Astrocyte of the cerebellum (primary cell): ENCODE measurements at regions not wholly inside any gene's neighbourhood (a gene's known extent, or its start where the extent isn't known, plus 50 kb on each side); places are given as distances from the start of the nearest gene placed in this dataset.

Source experiments
- DNase-seq: peaks from one replicate; pipeline ENCODE4 v3.0.0-alpha.2; 2011; ENCODE audit warnings: low read depth
- H3K4me3 ChIP-seq: 2 replicates; pipeline ENCODE4 v1.5.1; 2011; ENCODE audit warnings: mild to moderate bottlenecking, low read depth, low read length, moderate library complexity
- CTCF ChIP-seq: IDR thresholded peaks from 2 replicates; pipeline ENCODE4 v1.5.1; 2012; ENCODE audit warnings: low read length, low read depth, moderate library complexity, mild to moderate bottlenecking; ENCODE audit errors: missing control alignments
- in situ Hi-C: cut with HindIII; loops from 2 replicates; pipeline ENCODE4 v1.10.0; 2017; ENCODE audit warnings: low sequenced_read_pairs

GRCh38 chr5:141800617-141801016 lies 77.6 kb downstream of the PCDH1 start:
- TF ChIP-seq CTCF = no peak

GRCh38 chr5:141799507-141800167 lies 78.6 kb downstream of the PCDH1 start:
- no peak for TF ChIP-seq CTCF
- in situ Hi-C loops = no loop called here
- no peak overlapping the region for H3K4me3 ChIP-seq
- no peak for DNase-seq

More at GRCh38 chr5:141800617-141801016, 77.6 kb downstream of the PCDH1 start:
- no peak overlapping the region for H3K4me3 ChIP-seq
- in situ Hi-C loops = no loop called here
- DNase-seq = no peak

GRCh38 chr5:141797425-141797824 lies 80.8 kb downstream of the PCDH1 start:
- TF ChIP-seq CTCF = no peak
- H3K4me3 ChIP-seq = no peak overlapping the region
- in situ Hi-C loops = no loop called here
- no peak for DNase-seq

GRCh38 chr5:141795421-141795820 lies 82.8 kb downstream of the PCDH1 start:
- no peak for DNase-seq
- no peak overlapping the region for H3K4me3 ChIP-seq
- no peak for TF ChIP-seq CTCF
- in situ Hi-C loops = no loop called here

GRCh38 chr5:141793881-141794280 lies 84.3 kb downstream of the PCDH1 start:
- no peak for TF ChIP-seq CTCF
- H3K4me3 ChIP-seq = no peak overlapping the region
- no peak for DNase-seq
- in situ Hi-C loops = no loop called here

GRCh38 chr5:141793403-141793802 lies 84.8 kb downstream of the PCDH1 start:
- TF ChIP-seq CTCF = no peak
- no peak for DNase-seq
- H3K4me3 ChIP-seq = no peak overlapping the region
- in situ Hi-C loops = no loop called here
